Stimulated activated CD8-positive, alpha-beta memory T cell treated with anti-CD3 and anti-CD28 coated beads, Interleukin-4, amount 100 ng/mL, for 1 hour (primary cell): ENCODE measurements at regions not wholly inside any gene's neighbourhood (a gene's known extent, or its start where the extent isn't known, plus 50 kb on each side); places are given as distances from the start of the nearest gene placed in this dataset.

Experiments used
- DNase-seq, 2 donors: peaks; one replicate each; pipeline ENCODE4 v3.0.0-alpha.2; 2020; ENCODE audit warnings: low read depth in 2 of 2, low spot score in 1 of 2

- DNase-seq, result no peak
Measured at GRCh38 chr1:67582625-67583461, 102.2 kb upstream of the GADD45A start.

DNA sequence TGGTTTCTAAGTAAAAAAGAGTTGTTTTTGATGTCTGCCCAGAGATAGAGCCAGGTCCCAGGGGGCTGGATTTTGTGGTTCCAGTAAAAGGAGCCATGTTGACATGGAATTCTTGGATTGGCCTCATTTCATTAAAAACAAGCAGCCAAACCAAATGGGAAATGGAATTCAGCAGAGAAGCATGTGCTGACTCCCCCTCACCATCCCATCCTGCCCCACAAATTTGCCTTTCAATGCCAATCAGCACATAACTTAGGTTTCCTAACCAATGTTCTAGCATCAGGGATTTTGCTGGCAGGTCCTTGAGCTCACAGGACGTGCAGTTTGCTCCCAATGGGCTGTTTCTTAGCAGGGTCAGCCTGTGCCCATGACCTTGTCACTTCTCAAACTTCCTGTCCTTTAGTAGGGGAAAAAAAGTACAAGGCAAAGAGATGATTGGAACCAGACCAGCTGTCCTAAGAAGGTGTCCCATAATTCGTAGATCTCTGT is 101.5 kb upstream of the GADD45A start:
- no peak for DNase-seq

GRCh38 chr1:67584938-67585337 is 100.1 kb upstream of the GADD45A start:
- no peak for DNase-seq

GRCh38 chr1:67586596-67586995 is 98.4 kb upstream of the GADD45A start:
- no peak for DNase-seq

- no peak for DNase-seq
Measured at GRCh38 chr1:67588178-67588855, 96.7 kb upstream of the GADD45A start.

DNA sequence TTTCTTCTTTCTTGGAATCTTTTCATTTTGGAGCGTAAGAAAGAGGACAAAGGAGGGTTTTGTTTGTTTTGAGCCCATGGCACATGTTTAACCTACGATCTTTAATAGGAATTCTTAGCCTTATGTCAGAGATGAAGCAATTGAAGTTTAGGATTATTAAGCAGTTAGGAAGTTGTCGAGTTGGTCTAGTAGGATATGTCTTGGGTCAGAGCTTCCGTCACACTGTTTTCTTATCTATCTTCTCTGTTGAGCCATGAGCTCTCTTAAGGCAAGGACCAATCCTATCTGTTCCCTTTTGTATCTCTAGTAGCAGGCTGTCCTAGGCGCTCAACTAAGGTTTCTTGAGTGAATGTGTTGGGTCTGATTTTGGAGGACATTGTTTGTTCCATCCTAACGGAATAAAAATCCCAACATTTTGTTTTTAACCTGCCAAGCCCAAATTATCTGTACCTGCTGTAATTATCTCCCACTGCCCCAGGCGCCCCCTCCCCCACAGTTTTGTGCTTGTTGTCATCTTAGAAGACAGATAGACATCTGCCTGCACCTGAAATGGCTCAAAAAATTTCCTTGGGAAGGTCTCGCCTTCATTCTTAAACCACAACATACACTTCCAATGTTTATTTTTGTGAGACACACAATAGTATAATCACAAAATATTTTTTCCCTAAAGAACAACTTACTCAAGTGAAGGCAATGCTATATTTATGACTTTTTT is 95.3 kb upstream of the GADD45A start:
- DNase-seq, result no peak

DNA sequence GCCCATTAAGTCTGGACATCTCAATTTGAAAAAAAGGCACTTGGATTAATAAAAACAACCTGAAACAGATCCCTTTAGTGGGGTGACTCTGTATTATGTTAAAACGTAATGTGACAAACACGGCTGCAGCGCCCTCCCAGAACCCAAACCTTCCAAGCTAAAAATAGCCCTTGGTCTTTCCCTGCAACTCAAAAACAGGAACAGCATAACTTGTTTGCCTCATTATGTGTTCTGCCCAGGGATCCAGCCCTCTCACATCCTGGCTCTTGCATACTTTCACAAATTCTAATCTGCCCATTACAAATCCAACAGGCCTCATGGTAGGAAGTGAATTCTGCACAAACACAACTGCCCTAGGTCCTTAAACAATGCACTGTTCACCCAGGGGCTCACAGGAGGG is 94.7 kb upstream of the GADD45A start:
- DNase-seq, result no peak

DNA sequence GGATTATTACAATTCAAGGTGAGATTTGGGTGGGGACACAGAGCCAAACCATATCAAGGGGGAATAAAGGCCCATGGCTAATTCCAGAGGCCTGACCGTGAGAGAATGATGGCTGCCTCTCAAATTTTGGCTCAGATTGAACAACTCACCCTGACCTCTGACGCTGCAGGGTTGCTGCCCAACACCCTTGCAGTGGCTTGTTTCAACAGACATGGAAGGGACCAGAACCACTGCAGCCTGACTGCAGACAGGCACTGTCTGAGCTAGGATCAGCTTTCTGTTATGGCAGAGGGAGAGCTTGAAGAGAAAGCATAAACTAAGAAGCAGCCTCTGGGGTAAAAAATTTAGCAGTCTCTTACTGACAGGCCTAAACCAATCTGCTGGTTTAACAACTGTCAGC is 90.2 kb upstream of the GADD45A start:
- DNase-seq, result no peak

GRCh38 chr1:67596674-67597073 is 88.3 kb upstream of the GADD45A start:
- no peak for DNase-seq

GRCh38 chr1:67597336-67597735 is 87.7 kb upstream of the GADD45A start:
- DNase-seq, result no peak

DNA sequence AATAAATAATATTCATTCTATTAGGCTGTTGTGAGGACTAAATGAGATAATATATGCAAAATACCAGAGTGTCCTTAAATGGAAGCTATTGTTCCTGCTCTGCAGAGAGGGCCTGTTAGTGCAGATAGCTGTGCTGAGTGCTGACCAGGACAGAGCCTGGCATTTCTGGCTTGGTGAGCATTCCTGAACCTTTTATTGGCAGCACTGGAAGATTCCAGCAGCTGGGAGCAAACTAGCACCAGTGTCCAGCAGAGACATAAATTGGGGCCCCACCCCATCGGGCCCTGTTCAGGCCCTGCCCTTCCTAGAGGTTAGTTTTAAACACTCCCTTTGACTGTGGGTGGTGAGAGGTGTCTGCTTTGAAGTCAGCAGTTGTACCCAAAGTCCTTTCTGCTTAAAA is 85.9 kb upstream of the GADD45A start:
- DNase-seq, result no peak

DNA sequence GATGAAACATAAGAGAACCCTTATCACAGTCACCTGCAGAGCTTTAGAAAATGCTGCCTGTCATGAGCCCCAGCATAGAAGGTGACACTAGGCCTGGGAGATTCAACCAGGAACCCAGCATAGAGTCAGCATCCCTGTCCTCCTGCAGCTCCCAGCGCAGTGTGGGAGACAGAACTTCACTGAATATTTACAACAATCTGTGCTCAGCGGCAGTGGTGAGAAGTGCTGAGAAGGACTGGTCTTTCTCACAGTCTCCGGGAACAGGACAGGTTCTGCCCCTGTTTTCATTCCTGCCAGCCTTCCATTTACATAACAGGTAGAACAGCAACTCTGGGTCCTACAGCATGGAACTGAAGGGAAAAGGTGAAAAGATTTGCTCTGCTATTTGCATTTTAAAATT is 83.5 kb upstream of the GADD45A start:
- no peak for DNase-seq

DNA sequence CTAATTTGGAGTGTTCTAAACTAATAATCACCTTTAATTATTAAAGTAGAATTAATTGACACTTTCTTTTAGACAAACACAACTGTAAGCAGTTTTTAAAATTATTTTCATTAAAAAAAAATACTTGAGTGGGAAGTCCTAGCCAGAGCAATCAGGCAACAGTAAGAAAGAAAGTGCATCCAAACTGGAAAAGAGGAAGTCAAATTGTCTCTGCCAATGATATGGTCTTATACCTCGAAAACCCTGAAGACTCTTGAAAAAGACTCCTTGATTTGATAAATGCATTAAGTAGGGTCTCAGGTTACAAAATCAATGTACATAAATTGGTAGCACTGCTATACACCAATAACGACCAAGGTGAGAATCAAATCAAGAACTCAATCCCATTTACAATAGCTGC is 83.0 kb upstream of the GADD45A start:
- no peak for DNase-seq

DNA sequence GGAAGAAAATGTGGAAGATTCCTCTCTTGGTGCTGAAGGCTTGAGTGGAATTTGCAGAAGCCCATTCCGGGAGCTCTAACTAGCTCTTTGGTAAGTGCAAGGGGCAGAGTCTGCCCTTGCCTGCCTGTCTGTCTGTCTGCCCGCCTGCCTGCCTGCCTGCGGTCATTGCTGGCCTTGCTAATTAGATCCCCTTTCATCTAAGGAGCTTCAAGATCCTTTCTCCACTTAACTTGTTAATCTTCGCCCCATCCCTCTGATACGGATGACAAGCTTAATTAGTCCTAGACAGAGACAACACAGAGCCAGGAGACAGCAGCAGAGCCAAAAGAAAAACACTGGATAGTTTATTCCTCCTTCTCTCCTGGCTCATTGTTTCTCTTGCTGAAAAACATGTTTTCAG is 80.2 kb upstream of the GADD45A start:
- no peak for DNase-seq

DNA sequence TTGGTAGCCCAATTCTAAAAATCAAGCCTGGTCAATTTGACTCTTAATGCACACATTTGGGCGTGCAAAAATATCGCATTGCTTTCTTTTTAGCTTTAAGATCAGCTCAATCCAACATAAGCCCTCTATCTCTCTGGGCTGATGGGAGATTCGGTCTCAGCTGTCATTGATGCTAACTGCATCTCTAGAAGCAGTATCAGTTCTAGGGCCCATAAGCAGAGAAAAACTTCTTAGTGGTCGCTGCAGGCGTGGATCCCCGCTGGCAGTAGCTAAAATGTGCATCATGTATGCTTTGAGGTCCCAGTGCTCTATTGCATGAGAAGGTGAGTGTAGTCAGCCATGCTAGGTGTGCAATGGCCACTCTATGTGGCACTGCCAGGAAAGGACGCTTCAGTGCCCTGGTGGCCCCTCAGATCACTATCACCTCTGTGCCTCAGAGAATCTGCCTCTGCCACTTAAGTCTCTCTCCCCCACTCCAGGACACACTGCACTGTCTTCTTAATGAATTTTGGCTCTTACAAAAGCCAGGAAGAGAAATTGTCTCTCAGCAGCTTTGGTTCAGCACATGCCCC is 79.7 kb upstream of the GADD45A start:
- no peak for DNase-seq

- no peak for DNase-seq
Measured at GRCh38 chr1:67607286-67607685, 77.7 kb upstream of the GADD45A start.

DNA sequence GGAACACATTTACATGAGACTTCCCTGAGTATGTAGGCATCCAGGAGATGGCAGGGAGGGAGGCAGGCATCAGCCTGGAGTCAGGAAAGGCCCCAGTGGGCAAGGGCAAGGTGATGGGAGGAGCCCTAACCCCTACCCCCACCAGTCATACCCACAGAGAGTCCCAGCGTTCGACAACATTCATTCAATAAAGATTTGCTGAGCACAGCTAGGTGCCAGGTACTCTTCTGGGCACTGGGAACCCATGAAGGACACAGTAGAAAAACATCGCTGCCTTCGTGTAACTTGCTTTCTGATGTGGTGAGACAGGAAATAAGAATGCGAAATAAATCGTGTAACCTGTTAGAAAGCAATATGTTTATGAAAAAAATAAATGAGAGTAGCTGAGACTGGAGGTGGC is 77.3 kb upstream of the GADD45A start:
- no peak for DNase-seq

GRCh38 chr1:67608661-67609576 is 76.1 kb upstream of the GADD45A start:
- DNase-seq, result no peak

GRCh38 chr1:67609577-67610341 is 75.2 kb upstream of the GADD45A start:
- DNase-seq, result no peak

- no peak for DNase-seq
Measured at GRCh38 chr1:67610450-67610849, 74.6 kb upstream of the GADD45A start.
